ENCODE measurements at regions not wholly inside any gene's neighbourhood (a gene's known extent, or its start where the extent isn't known, plus 50 kb on each side); places are given as distances from the start of the nearest gene placed in this dataset.

GRCh38 chr3:74303711-74304110 lies 310.7 kb downstream of the CNTN3 start:
- no peak for TF ChIP-seq POLR2A (IDR thresholded peaks at IDR 0.05)
- no peak for TF ChIP-seq CTCF (IDR thresholded peaks at IDR 0.05)
- no peak overlapping the region for H3K27ac ChIP-seq
- no peaks in the 10 kb centered on the region for H3K4me1 ChIP-seq
- no peaks in the 10 kb centered on the region for H3K36me3 ChIP-seq
- H3K27me3 ChIP-seq, result no peaks in the 10 kb centered on the region
- H3K4me3 ChIP-seq, result no peak overlapping the region
- H3K9me3 ChIP-seq, result no peaks in the 10 kb centered on the region
- DNase-seq, result no peak

DNA sequence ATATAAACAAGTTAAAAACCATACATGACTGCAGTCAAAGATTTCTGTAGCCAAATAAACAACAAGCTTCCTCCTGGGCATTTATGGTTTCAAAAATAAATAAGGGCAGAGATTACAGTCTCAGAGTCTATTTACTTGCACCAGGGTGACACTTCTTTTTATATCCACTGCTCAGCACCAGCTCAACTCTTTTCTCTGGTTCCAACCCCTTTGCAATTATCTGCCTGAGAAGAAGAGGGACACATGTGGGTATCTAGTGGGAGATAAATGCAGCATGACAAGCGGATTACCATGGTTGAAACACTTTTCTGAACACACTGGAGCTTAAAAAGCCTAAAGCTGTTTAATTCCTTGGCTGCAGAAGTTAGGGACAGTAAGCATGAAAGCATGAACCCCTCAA lies 311.5 kb downstream of the CNTN3 start:
- no peaks in the 10 kb centered on the region for H3K36me3 ChIP-seq
- H3K4me3 ChIP-seq, result no peak overlapping the region
- DNase-seq, result no peak
- H3K9me3 ChIP-seq, result no peaks in the 10 kb centered on the region
- TF ChIP-seq CTCF (IDR thresholded peaks at IDR 0.05) (no peak), POLR2A (IDR thresholded peaks at IDR 0.05) (no peak)
- H3K27me3 ChIP-seq, result no peaks in the 10 kb centered on the region
- H3K4me1 ChIP-seq, result no peaks in the 10 kb centered on the region
- H3K27ac ChIP-seq, result no peak overlapping the region

DNA sequence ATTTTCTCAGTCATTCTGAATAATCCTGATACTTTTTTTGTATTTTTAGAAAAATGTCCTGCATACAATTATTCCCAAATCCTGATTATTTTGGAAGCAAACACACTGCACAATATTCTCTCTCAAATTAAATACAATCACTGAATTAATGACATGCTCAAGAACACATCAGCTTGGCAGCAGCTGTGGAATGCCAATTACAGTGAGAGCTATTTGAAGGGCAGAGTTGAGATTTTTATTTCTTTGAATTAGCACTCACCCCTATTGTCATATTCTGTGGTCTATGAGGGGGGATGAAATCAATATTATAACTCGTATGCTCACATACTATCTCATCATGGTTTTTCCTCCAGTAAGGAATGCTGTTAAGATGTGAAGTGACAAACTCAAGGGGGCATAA lies 312.2 kb downstream of the CNTN3 start:
- no peak overlapping the region for H3K27ac ChIP-seq
- no peak for DNase-seq
- H3K36me3 ChIP-seq, result no peaks in the 10 kb centered on the region
- no peak overlapping the region for H3K4me3 ChIP-seq
- H3K4me1 ChIP-seq, result no peaks in the 10 kb centered on the region
- no peak for TF ChIP-seq CTCF (IDR thresholded peaks at IDR 0.05)
- TF ChIP-seq POLR2A (IDR thresholded peaks at IDR 0.05), result no peak
- no peaks in the 10 kb centered on the region for H3K27me3 ChIP-seq
- H3K9me3 ChIP-seq, result no peaks in the 10 kb centered on the region

DNA sequence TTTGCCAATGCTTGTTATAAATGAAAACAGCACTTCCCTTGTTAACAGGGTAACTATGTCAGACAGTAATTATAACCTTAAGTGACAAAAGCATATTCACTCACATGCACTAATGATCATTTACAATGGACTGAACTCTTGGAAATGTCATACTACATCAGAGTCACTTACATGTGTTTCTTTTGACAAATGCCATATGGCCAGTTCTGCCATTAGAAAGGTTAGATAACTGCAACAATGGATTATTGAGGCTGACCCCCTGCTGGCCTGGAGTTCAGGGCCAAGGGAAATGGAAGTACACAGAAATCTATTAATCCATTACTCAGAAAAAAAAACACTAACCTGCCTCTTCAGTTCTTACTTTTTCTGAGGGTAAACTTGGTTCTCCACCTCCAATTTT lies 313.4 kb downstream of the CNTN3 start:
- no peaks in the 10 kb centered on the region for H3K9me3 ChIP-seq
- H3K27me3 ChIP-seq, result no peaks in the 10 kb centered on the region
- no peak for TF ChIP-seq CTCF (IDR thresholded peaks at IDR 0.05)
- H3K4me3 ChIP-seq, result no peak overlapping the region
- H3K27ac ChIP-seq, result no peak overlapping the region
- H3K4me1 ChIP-seq, result no peaks in the 10 kb centered on the region
- no peak for DNase-seq
- H3K36me3 ChIP-seq, result no peaks in the 10 kb centered on the region

GRCh38 chr3:74295479-74295878 lies 319.0 kb downstream of the CNTN3 start:
- H3K4me3 ChIP-seq, result no peak overlapping the region

More at GRCh38 chr3:74295479-74295878, 319.0 kb downstream of the CNTN3 start:
- no peaks in the 10 kb centered on the region for H3K27me3 ChIP-seq
- no peaks in the 10 kb centered on the region for H3K9me3 ChIP-seq
- no peak overlapping the region for H3K27ac ChIP-seq
- H3K4me1 ChIP-seq, result no peaks in the 10 kb centered on the region
- H3K36me3 ChIP-seq, result no peaks in the 10 kb centered on the region
- no peak for DNase-seq
- TF ChIP-seq CTCF (IDR thresholded peaks at IDR 0.05) (no peak), POLR2A (IDR thresholded peaks at IDR 0.05) (no peak)

Measured in Peyer's patch (tissue), 4 donors.